ENCODE measurements at regions not wholly inside any gene's neighbourhood (a gene's known extent, or its start where the extent isn't known, plus 50 kb on each side); places are given as distances from the start of the nearest gene placed in this dataset.
"Not testable (repeated sequence)": the region's sequence is repeated elsewhere in the genome, so short reads cannot be mapped to it uniquely, and the experiment has no call there.

GRCh38 chr5:56402266-56403220, 169.4 kb upstream of the ANKRD55 start:
- H3K9me3 ChIP-seq (ENCODE audit: low read depth, low read length, poor library complexity, severe bottlenecking): no peaks in the 10 kb centered on the region
- intact Hi-C loops (cut with micrococcal nuclease; ENCODE audit: unreplicated experiment): no loop called here
- POLR2A ChIA-PET (ENCODE audit: low non-redundant PET): no interaction called here
- CTCF ChIA-PET: no interaction called here
- H3K4me1 ChIP-seq (ENCODE audit: insufficient read depth, low read length, poor library complexity, severe bottlenecking): no peaks in the 10 kb centered on the region
- no TSS peak for BruUV-seq (replicated peaks)
- no peak overlapping the region for H3K4me3 ChIP-seq (ENCODE audit: low read depth, low read length, poor library complexity, severe bottlenecking)
- no peak for DNase-seq (ENCODE audit: low spot score)
- H3K27me3 ChIP-seq (replicated peaks; ENCODE audit: insufficient read depth, low read depth, low read length, poor library complexity): no peaks in the 10 kb centered on the region
- H3K27ac ChIP-seq (ENCODE audit: low read depth, low read length, poor library complexity, severe bottlenecking): no peak overlapping the region
- H3K36me3 ChIP-seq (ENCODE audit: insufficient read depth, low read length, poor library complexity, severe bottlenecking): no peaks in the 10 kb centered on the region
- no peak for TF ChIP-seq EZH2 (IDR thresholded peaks at IDR 0.05; ENCODE audit: borderline replicate concordance, low read depth, low read length, poor library complexity, severe bottlenecking)
- TF ChIP-seq CTCF (conservative IDR thresholded peaks at IDR 0.05; ENCODE audit: low read depth, low read length): no peak

- H3K9me3 ChIP-seq (ENCODE audit: low read depth, low read length, poor library complexity, severe bottlenecking); BruUV-seq (replicated peaks); H3K4me1 ChIP-seq (ENCODE audit: insufficient read depth, low read length, poor library complexity, severe bottlenecking); DNase-seq (ENCODE audit: low spot score); H3K27me3 ChIP-seq (replicated peaks; ENCODE audit: insufficient read depth, low read depth, low read length, poor library complexity); POLR2A ChIA-PET (ENCODE audit: low non-redundant PET); H3K36me3 ChIP-seq (ENCODE audit: insufficient read depth, low read length, poor library complexity, severe bottlenecking); intact Hi-C loops (cut with micrococcal nuclease; ENCODE audit: unreplicated experiment); CTCF ChIA-PET; H3K27ac ChIP-seq (ENCODE audit: low read depth, low read length, poor library complexity, severe bottlenecking); H3K4me3 ChIP-seq (ENCODE audit: low read depth, low read length, poor library complexity, severe bottlenecking): not testable (repeated sequence)
Observed at GRCh38 chr5:56397796-56398195, 164.7 kb upstream of the ANKRD55 start.

- TF ChIP-seq EZH2 (IDR thresholded peaks at IDR 0.05; ENCODE audit: borderline replicate concordance, low read depth, low read length, poor library complexity, severe bottlenecking) (no peak), CTCF (conservative IDR thresholded peaks at IDR 0.05; ENCODE audit: low read depth, low read length) (no peak)
- CTCF ChIA-PET: no interaction called here
- POLR2A ChIA-PET (ENCODE audit: low non-redundant PET): no interaction called here
- Histone ChIP-seq H3K27me3 (replicated peaks; ENCODE audit: insufficient read depth, low read depth, low read length, poor library complexity) (no peaks in the 10 kb centered on the region), H3K36me3 (ENCODE audit: insufficient read depth, low read length, poor library complexity, severe bottlenecking) (no peaks in the 10 kb centered on the region), H3K4me1 (ENCODE audit: insufficient read depth, low read length, poor library complexity, severe bottlenecking) (no peaks in the 10 kb centered on the region), H3K9me3 (ENCODE audit: low read depth, low read length, poor library complexity, severe bottlenecking) (peaks cover 7% of the 10 kb centered on the region), H3K4me3 (ENCODE audit: low read depth, low read length, poor library complexity, severe bottlenecking) (no peak overlapping the region), H3K27ac (ENCODE audit: low read depth, low read length, poor library complexity, severe bottlenecking) (no peak overlapping the region)
- no TSS peak for BruUV-seq (replicated peaks)
- intact Hi-C loops (cut with micrococcal nuclease; ENCODE audit: unreplicated experiment): no loop called here
- DNase-seq (ENCODE audit: low spot score): no peak
Observed at GRCh38 chr5:56396634-56397033, 163.5 kb upstream of the ANKRD55 start.

GRCh38 chr5:56389261-56389660, 156.1 kb upstream of the ANKRD55 start:
- Histone ChIP-seq H3K27ac (ENCODE audit: low read depth, low read length, poor library complexity, severe bottlenecking) (no peak overlapping the region), H3K4me1 (ENCODE audit: insufficient read depth, low read length, poor library complexity, severe bottlenecking) (no peaks in the 10 kb centered on the region), H3K27me3 (replicated peaks; ENCODE audit: insufficient read depth, low read depth, low read length, poor library complexity) (no peaks in the 10 kb centered on the region), H3K9me3 (ENCODE audit: low read depth, low read length, poor library complexity, severe bottlenecking) (no peaks in the 10 kb centered on the region), H3K4me3 (ENCODE audit: low read depth, low read length, poor library complexity, severe bottlenecking) (no peak overlapping the region), H3K36me3 (ENCODE audit: insufficient read depth, low read length, poor library complexity, severe bottlenecking) (no peaks in the 10 kb centered on the region)
- CTCF ChIA-PET: no interaction called here
- POLR2A ChIA-PET (ENCODE audit: low non-redundant PET): no interaction called here
- intact Hi-C loops (cut with micrococcal nuclease; ENCODE audit: unreplicated experiment): no loop called here
- TF ChIP-seq EZH2 (IDR thresholded peaks at IDR 0.05; ENCODE audit: borderline replicate concordance, low read depth, low read length, poor library complexity, severe bottlenecking) (no peak), CTCF (conservative IDR thresholded peaks at IDR 0.05; ENCODE audit: low read depth, low read length) (no peak)
- BruUV-seq (replicated peaks): no TSS peak
- DNase-seq (ENCODE audit: low spot score): no peak
